ENCODE measurements at regions not wholly inside any gene's neighbourhood (a gene's known extent, or its start where the extent isn't known, plus 50 kb on each side); places are given as distances from the start of the nearest gene placed in this dataset.
A peak's percentile ranks its signal among the peaks of the same experiment; 100 is the strongest.

- Histone ChIP-seq H3K14ac (replicated peaks; ENCODE audit: low read depth, low read length) (no peak overlapping the region), H3K27ac (ENCODE audit: insufficient read depth, low read length) (no peak overlapping the region), H3K9ac (ENCODE audit: low read depth, low read length) (no peak overlapping the region), H3K79me1 (ENCODE audit: low read depth in 1 of 2, low read length in 2 of 2) (no peaks in the 10 kb centered on the region), H3K4me1 (ENCODE audit: control insufficient read depth, insufficient read depth, low read length) (peaks cover 6% of the 10 kb centered on the region), H2BK120ac (ENCODE audit: low read depth, low read length) (no peak overlapping the region), H2AFZ (replicated peaks; ENCODE audit: low read length, poor library complexity) (peak overlapping the region; percentile 54), H2BK20ac (ENCODE audit: low read depth, low read length) (no peak overlapping the region), H3K56ac (ENCODE audit: extremely low read depth, insufficient read depth, low read length) (no peak overlapping the region), H3K27me3 (ENCODE audit: control insufficient read depth, insufficient read depth, low read length) (no peaks in the 10 kb centered on the region; the same call in 1 of the 2 replicates), H4K20me1 (ENCODE audit: insufficient read depth, low read length) (no peaks in the 10 kb centered on the region), H4K91ac (ENCODE audit: insufficient read depth, low read depth, low read length) (no peak overlapping the region), H4K5ac (ENCODE audit: low read depth, low read length) (no peak overlapping the region), H3K18ac (ENCODE audit: low read depth, low read length) (no peak overlapping the region), H3K4me3 (ENCODE audit: insufficient read depth, low read depth, low read length) (no peak overlapping the region), H4K8ac (ENCODE audit: low read depth in 2 of 2, low read length in 2 of 2) (no peak overlapping the region), H2BK5ac (ENCODE audit: low read depth, low read length, poor library complexity, severe bottlenecking) (no peak overlapping the region), H3K23ac (ENCODE audit: low read depth, low read length) (no peak overlapping the region), H2BK15ac (ENCODE audit: low read depth, low read length) (no peak overlapping the region), H3K9me3 (ENCODE audit: control insufficient read depth, insufficient read depth, low read length) (no peaks in the 10 kb centered on the region), H2AK9ac (replicated peaks; ENCODE audit: low read depth, low read length, poor library complexity) (no peak overlapping the region), H2AK5ac (ENCODE audit: low read depth, low read length) (peak overlapping the region; percentile 60), H3K9me1 (ENCODE audit: insufficient read depth, low read length) (peaks cover 9% of the 10 kb centered on the region; the same call in 1 of the 2 replicates), H3K36me3 (ENCODE audit: control insufficient read depth, insufficient read depth, low read length) (no peaks in the 10 kb centered on the region), H3K4ac (ENCODE audit: low read depth, low read length) (no peak overlapping the region), H3K4me2 (ENCODE audit: low read depth, low read length) (no peak overlapping the region)
- TF ChIP-seq NFE2L2 (IDR thresholded peaks at IDR 0.05; ENCODE audit: low read depth, low read length): no peak
- TF ChIP-seq USF2 (IDR thresholded peaks at IDR 0.05; ENCODE audit: low read depth, low read length): no peak
- no peak for TF ChIP-seq RAD21 (IDR thresholded peaks at IDR 0.05; ENCODE audit: low read length)
- no peak for TF ChIP-seq RCOR1 (IDR thresholded peaks at IDR 0.05; ENCODE audit: insufficient replicate concordance, low read length)
- TF ChIP-seq BHLHE40 (IDR thresholded peaks at IDR 0.05; ENCODE audit: low read depth, low read length): no peak
- TF ChIP-seq MAFK (IDR thresholded peaks at IDR 0.05; ENCODE audit: low read depth, low read length): no peak
- no peak for TF ChIP-seq POLR2A (IDR thresholded peaks at IDR 0.05; ENCODE audit: low read depth, low read length)
- no peak for TF ChIP-seq RFX5 (IDR thresholded peaks at IDR 0.05; ENCODE audit: low read depth, low read length)
- no peak for TF ChIP-seq CEBPB (IDR thresholded peaks at IDR 0.05; ENCODE audit: low read depth, low read length)
- no peak for TF ChIP-seq SMC3 (IDR thresholded peaks at IDR 0.05; ENCODE audit: low read depth, low read length)
- TF ChIP-seq ELK1 (IDR thresholded peaks at IDR 0.05; ENCODE audit: borderline replicate concordance, low read depth, low read length): no peak
- TF ChIP-seq MAZ (IDR thresholded peaks at IDR 0.05; ENCODE audit: borderline replicate concordance, low read depth, low read length): no peak
- TF ChIP-seq FOS (IDR thresholded peaks at IDR 0.05; ENCODE audit: low read depth, low read length): no peak
- no peak for TF ChIP-seq CTCF (conservative IDR thresholded peaks at IDR 0.05; ENCODE audit: low read depth, low read length)
- no peak for TF ChIP-seq MXI1 (IDR thresholded peaks at IDR 0.05; ENCODE audit: borderline replicate concordance, low read depth, low read length)
- WGBS, 2 experiments (ENCODE audit: extremely low coverage in 2 of 2, insufficient read length in 1 of 2): 87% methylated on average over 3 of the region's 14 CpGs; no CpG with 5 or more reads in 1 of the 2 experiments
- in situ Hi-C loops (cut with MboI; ENCODE audit: low sequenced_read_pairs) (no loop called here), intact Hi-C loops (cut with micrococcal nuclease) (no loop called here), dilution Hi-C loops (cut with HindIII; ENCODE audit: low sequenced_read_pairs, unreplicated experiment) (no loop called here)
- no TSS peak for BruUV-seq (replicated peaks)
- CTCF ChIA-PET: interaction anchor here (0.6 kb wide), 1 partner anchor 525 kb away, joined by 3 read pairs; no protein-coding TSS in a partner anchor
- ATAC-seq (ENCODE audit: low read depth): no peak
- POLR2A ChIA-PET (ENCODE audit: unreplicated experiment): no interaction called here
- no peak for DNase-seq
Observed at GRCh38 chr20:43837856-43838702, 76.6 kb upstream of the TOX2 start.
